SJSA1 (cell line): ENCODE measurements at regions not wholly inside any gene's neighbourhood (a gene's known extent, or its start where the extent isn't known, plus 50 kb on each side); places are given as distances from the start of the nearest gene placed in this dataset.
"Not testable (repeated sequence)": the region's sequence is repeated elsewhere in the genome, so short reads cannot be mapped to it uniquely, and the experiment has no call there.

Experiments
- DNase-seq, 2 experiments: peaks; one replicate each; pipeline ENCODE4 v3.0.0-alpha.2; 2015 to 2020; ENCODE audit warnings: low spot score in 2 of 2, low read depth in 1 of 2
- H3K27ac ChIP-seq: fragments of 250-450 bp; sonication (Bioruptor Pico); 2 replicates; pipeline ENCODE4 v1.5.1; 2020; ENCODE audit warnings: mild to moderate bottlenecking, moderate library complexity
- H3K27me3 ChIP-seq: fragments of 250-450 bp; sonication (Bioruptor Pico); replicated peaks from 2 replicates; pipeline ENCODE4 v1.5.1; 2020; ENCODE audit warnings: mild to moderate bottlenecking, moderate library complexity
- H3K36me3 ChIP-seq: fragments of 250-450 bp; sonication (Bioruptor Pico); 2 replicates; pipeline ENCODE4 v1.5.1; 2020; ENCODE audit warnings: mild to moderate bottlenecking
- H3K4me1 ChIP-seq: fragments of 250-450 bp; sonication (Bioruptor Pico); replicated peaks from 2 replicates; pipeline ENCODE4 v1.6.1; 2021; ENCODE audit warnings: mild to moderate bottlenecking
- H3K4me3 ChIP-seq: fragments of 250-450 bp; sonication (Bioruptor Pico); 2 replicates; pipeline ENCODE4 v1.5.1; 2020; ENCODE audit warnings: mild to moderate bottlenecking
- H3K9me3 ChIP-seq: fragments of 250-450 bp; sonication (Bioruptor Pico); replicated peaks from 2 replicates; pipeline ENCODE4 v1.5.1; 2020; ENCODE audit warnings: mild to moderate bottlenecking

GRCh38 chr6:134667111-134667510, 282.8 kb downstream of the ALDH8A1 start:
- no peaks in the 10 kb centered on the region for H3K36me3 ChIP-seq
- H3K4me3 ChIP-seq = no peak overlapping the region
- DNase-seq = no peak
- H3K9me3 ChIP-seq = no peaks in the 10 kb centered on the region
- no peak overlapping the region for H3K27ac ChIP-seq
- no peaks in the 10 kb centered on the region for H3K27me3 ChIP-seq
- H3K4me1 ChIP-seq = peaks cover 13% of the 10 kb centered on the region

- Histone ChIP-seq H3K36me3 (no peaks in the 10 kb centered on the region), H3K27ac (no peak overlapping the region), H3K27me3 (no peaks in the 10 kb centered on the region), H3K9me3 (no peaks in the 10 kb centered on the region), H3K4me3 (no peak overlapping the region), H3K4me1 (peaks cover 13% of the 10 kb centered on the region)
- no peak for DNase-seq
Observed at GRCh38 chr6:134666125-134666524, 283.8 kb downstream of the ALDH8A1 start.

GRCh38 chr6:134665029-134665723, 284.7 kb downstream of the ALDH8A1 start:
- no peaks in the 10 kb centered on the region for H3K36me3 ChIP-seq
- H3K27ac ChIP-seq = no peak overlapping the region
- H3K4me1 ChIP-seq = peaks cover 13% of the 10 kb centered on the region
- H3K4me3 ChIP-seq = no peak overlapping the region
- no peak for DNase-seq
- no peaks in the 10 kb centered on the region for H3K9me3 ChIP-seq
- H3K27me3 ChIP-seq = no peaks in the 10 kb centered on the region

- Histone ChIP-seq H3K27ac (no peak overlapping the region), H3K4me1 (peaks cover 14% of the 10 kb centered on the region), H3K9me3 (no peaks in the 10 kb centered on the region), H3K4me3 (no peak overlapping the region), H3K27me3 (no peaks in the 10 kb centered on the region), H3K36me3 (no peaks in the 10 kb centered on the region)
- DNase-seq = no peak
Observed at GRCh38 chr6:134663800-134664535, 285.9 kb downstream of the ALDH8A1 start.

DNA sequence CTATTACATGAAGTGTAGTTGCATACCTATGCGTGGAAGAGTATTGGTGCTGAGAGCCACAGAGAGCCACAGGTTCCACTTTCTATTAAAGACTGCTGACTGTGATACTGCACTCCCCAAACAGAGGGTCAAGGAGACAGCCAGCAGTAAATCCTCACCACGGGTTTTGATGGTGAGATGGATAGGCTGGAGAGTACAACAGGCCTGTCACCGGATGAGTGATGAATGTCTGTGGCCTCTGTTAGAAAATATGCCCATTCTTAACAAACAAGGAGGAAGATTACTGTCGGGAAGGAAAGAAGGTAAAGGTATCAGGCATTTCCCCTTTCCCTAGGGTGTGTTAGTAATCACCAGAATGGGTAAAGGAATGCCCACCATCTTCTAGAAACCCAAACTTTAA, 286.5 kb downstream of the ALDH8A1 start:
- DNase-seq = no peak

DNA sequence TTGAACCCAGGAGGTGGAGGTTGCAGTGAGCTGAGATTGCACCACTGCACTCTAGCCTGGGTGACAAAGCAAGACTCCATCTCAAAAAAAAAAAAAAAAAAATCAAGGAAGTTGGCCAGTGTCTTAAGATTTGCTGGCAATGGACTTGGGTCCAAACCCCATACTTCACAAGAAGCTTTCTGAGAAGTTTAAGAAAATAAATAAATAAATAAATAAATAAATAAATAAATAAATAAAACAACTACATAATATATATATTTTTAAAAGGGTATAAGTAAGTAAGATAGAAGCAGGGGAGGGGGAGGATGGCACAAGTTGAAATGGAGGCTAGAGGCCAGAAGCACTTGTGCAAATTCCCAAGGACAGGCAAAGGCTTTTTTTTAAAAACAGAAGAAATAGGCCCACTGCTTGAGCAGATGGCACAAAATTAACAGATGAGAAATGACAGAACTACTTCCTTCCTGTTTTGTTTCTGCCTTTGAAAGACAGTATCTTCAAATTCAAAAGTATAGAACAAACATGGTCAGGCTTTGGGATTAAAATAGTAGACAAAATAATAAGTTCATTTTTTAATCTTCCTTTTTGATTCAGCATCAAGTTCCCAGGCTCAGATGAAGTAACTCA, 287.7 kb downstream of the ALDH8A1 start:
- DNase-seq = no peak
- Histone ChIP-seq H3K9me3 (no peaks in the 10 kb centered on the region), H3K27ac (no peak overlapping the region), H3K4me3 (no peak overlapping the region), H3K36me3 (no peaks in the 10 kb centered on the region), H3K4me1 (peaks cover 24% of the 10 kb centered on the region), H3K27me3 (no peaks in the 10 kb centered on the region)

More for the DNA sequence above, 286.5 kb downstream of the ALDH8A1 start:
- Histone ChIP-seq H3K4me3 (no peak overlapping the region), H3K36me3 (no peaks in the 10 kb centered on the region), H3K4me1 (peaks cover 20% of the 10 kb centered on the region), H3K27me3 (no peaks in the 10 kb centered on the region), H3K9me3 (no peaks in the 10 kb centered on the region), H3K27ac (no peak overlapping the region)

DNA sequence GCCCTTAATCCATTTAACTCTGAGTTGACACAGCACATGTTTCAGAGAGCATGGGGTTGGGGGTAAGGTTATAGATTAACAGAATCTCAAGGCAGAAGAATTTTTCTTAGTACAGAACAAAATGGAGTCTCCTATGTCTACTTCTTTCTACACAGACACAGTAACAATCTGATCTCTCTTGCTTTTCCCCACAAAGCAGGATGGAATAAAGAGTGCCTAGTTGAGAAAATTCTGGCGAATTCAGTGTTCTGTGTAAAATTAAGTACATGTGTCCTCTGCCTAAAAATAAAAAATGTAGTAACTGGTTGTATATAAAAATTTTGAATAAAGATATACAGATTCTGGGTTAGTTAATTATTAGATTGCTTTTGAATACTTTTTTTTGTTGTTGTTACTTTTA, 290.0 kb downstream of the ALDH8A1 start:
- H3K9me3 ChIP-seq, H3K27me3 ChIP-seq, DNase-seq, H3K36me3 ChIP-seq, H3K4me3 ChIP-seq, H3K27ac ChIP-seq: not testable (repeated sequence)
- H3K4me1 ChIP-seq = peaks cover 24% of the 10 kb centered on the region

DNA sequence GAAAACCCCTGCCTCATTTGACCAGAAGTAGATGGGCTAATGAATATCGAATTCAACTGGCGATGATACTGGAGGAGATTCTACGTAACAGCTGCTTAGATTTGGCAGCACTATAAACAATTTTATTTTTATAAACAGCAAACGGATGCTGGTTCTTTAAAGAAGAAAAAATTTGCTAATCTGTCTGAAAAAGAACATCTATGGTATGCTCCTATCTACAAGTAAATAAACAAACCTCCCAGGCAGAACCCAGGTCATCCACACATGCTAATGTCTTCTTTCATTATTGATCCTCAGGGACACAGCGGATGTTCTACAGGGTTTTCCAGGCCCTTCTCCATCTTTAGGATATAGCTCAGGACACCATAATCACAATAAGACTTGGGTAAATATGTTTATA, 291.3 kb downstream of the ALDH8A1 start:
- Histone ChIP-seq H3K27ac (no peak overlapping the region), H3K4me1 (peaks cover 15% of the 10 kb centered on the region), H3K36me3 (no peaks in the 10 kb centered on the region), H3K4me3 (no peak overlapping the region), H3K9me3 (no peaks in the 10 kb centered on the region), H3K27me3 (no peaks in the 10 kb centered on the region)
- DNase-seq = peak in 1 of 2 experiments; percentile 28

DNA sequence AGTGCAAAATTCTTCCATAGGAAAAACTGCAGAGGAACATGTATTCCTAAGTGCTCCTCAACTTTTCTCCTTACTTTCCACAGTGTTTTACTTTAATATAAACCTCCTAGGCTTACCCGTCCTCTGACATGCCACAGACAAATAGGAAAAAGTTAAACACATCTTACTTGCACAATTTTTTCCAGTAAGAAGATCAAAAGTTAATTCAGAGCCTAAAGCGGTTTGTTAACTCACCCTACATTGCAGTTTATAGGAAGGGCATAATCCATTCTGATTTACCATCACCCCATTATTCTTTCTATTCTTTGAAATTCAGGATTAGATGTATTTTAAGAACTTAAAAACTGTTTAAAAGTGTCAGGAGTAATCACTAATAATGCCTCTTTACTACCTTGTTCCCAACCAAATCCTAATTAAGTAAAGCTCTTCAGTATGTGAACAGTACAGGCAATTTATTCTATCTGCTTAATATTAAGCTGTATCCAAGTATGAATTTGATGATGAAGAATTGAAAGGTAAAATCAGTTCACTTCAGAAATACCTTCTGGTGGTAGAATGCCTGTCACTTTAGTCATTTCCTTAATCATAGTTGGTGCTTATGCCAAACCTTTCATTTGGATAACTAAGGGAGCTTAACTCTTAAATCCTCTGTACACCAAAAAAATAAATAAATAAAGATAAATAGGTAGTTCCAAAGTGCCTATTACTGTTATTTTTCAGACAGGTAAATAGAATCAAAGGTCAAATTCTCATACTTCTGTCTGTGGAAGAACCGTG, 292.0 kb downstream of the ALDH8A1 start:
- Histone ChIP-seq H3K9me3 (no peaks in the 10 kb centered on the region), H3K4me1 (peaks cover 11% of the 10 kb centered on the region), H3K4me3 (no peak overlapping the region), H3K27me3 (no peaks in the 10 kb centered on the region), H3K36me3 (no peaks in the 10 kb centered on the region), H3K27ac (no peak overlapping the region)
- no peak for DNase-seq

DNA sequence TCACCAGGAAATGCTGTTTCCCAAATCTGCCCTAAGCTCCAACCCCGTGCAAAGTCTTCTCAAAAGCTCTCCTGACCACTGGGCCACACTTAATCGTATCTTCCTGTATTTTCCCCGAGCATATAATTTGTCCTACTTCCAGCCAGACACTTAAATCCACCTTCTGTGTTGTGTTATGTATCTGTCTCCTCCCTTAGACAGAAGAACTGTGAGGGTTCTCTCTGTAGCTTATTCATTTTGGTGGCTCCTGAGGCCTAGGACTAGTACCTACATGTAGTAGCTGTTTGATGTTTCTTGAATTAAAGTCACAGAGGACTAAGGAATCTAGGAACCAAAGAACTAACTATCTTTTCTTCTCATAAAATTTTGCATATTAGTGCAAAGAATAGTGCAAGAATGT, 292.6 kb downstream of the ALDH8A1 start:
- no peaks in the 10 kb centered on the region for H3K36me3 ChIP-seq
- no peak overlapping the region for H3K27ac ChIP-seq

DNA sequence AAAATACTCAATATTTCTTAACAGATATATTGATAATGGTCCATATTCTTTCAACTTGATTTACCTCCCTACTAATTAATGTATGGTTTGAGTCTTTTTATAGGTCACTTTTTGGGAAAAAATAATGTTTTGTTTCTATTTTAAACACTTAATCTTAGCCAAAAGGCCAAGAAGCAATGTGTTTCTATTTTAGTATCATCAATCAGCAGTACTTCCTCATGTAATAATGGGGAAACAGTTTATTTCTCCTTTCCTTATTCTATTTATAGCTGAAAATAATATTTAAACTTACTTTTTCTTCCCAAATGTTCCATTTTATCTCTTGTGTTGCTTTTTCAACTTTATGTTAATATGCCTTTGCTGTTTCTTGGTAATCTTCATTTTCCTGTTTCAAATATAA, 295.1 kb downstream of the ALDH8A1 start:
- no peaks in the 10 kb centered on the region for H3K9me3 ChIP-seq

More for the DNA sequence above, 292.6 kb downstream of the ALDH8A1 start:
- no peaks in the 10 kb centered on the region for H3K27me3 ChIP-seq
- no peak overlapping the region for H3K4me3 ChIP-seq
- H3K4me1 ChIP-seq = peaks cover 11% of the 10 kb centered on the region
- no peaks in the 10 kb centered on the region for H3K9me3 ChIP-seq
- no peak for DNase-seq

GRCh38 chr6:134651519-134651918, 298.4 kb downstream of the ALDH8A1 start:
- H3K4me1 ChIP-seq = no peaks in the 10 kb centered on the region
- H3K9me3 ChIP-seq = no peaks in the 10 kb centered on the region
- no peak overlapping the region for H3K27ac ChIP-seq
- no peaks in the 10 kb centered on the region for H3K27me3 ChIP-seq
- no peaks in the 10 kb centered on the region for H3K36me3 ChIP-seq
- no peak for DNase-seq
- H3K4me3 ChIP-seq = no peak overlapping the region

More for the DNA sequence above, 295.1 kb downstream of the ALDH8A1 start:
- DNase-seq = no peak
- Histone ChIP-seq H3K4me1 (peaks cover 11% of the 10 kb centered on the region), H3K27me3 (no peaks in the 10 kb centered on the region), H3K27ac (no peak overlapping the region), H3K36me3 (no peaks in the 10 kb centered on the region), H3K4me3 (no peak overlapping the region)

GRCh38 chr6:134647861-134648260, 302.0 kb downstream of the ALDH8A1 start:
- Histone ChIP-seq H3K36me3 (no peaks in the 10 kb centered on the region), H3K4me3 (no peak overlapping the region), H3K9me3 (no peaks in the 10 kb centered on the region), H3K27ac (no peak overlapping the region), H3K4me1 (no peaks in the 10 kb centered on the region), H3K27me3 (no peaks in the 10 kb centered on the region)
- DNase-seq = no peak
